ENCODE measurements at regions not wholly inside any gene's neighbourhood (a gene's known extent, or its start where the extent isn't known, plus 50 kb on each side); places are given as distances from the start of the nearest gene placed in this dataset.

- TF ChIP-seq CTCF (IDR thresholded peaks at IDR 0.05) (no peak), POLR2A (IDR thresholded peaks at IDR 0.05) (no peak)
Observed at GRCh38 chr7:17446340-17446739, 147.9 kb downstream of the AHR start.
